Erythroblast (primary cell): ENCODE measurements at regions not wholly inside any gene's neighbourhood (a gene's known extent, or its start where the extent isn't known, plus 50 kb on each side); places are given as distances from the start of the nearest gene placed in this dataset.

Experiments
- GATA1 ChIP-seq: IDR thresholded peaks from 2 replicates; pipeline ENCODE4 v1.6.1; 2011; ENCODE audit warnings: low read depth, mild to moderate bottlenecking, control low read depth, low read length, moderate library complexity
- POLR2A ChIP-seq: IDR thresholded peaks from 2 replicates; pipeline ENCODE4 v1.6.1; 2011; ENCODE audit warnings: mild to moderate bottlenecking, low read length

- TF ChIP-seq POLR2A (no peak), GATA1 (no peak)
Observed at GRCh38 chr14:22252686-22253085, 336.3 kb downstream of the DAD1 start.
